ENCODE measurements at regions not wholly inside any gene's neighbourhood (a gene's known extent, or its start where the extent isn't known, plus 50 kb on each side); places are given as distances from the start of the nearest gene placed in this dataset.
A peak's percentile ranks its signal among the peaks of the same experiment; 100 is the strongest.

DNA sequence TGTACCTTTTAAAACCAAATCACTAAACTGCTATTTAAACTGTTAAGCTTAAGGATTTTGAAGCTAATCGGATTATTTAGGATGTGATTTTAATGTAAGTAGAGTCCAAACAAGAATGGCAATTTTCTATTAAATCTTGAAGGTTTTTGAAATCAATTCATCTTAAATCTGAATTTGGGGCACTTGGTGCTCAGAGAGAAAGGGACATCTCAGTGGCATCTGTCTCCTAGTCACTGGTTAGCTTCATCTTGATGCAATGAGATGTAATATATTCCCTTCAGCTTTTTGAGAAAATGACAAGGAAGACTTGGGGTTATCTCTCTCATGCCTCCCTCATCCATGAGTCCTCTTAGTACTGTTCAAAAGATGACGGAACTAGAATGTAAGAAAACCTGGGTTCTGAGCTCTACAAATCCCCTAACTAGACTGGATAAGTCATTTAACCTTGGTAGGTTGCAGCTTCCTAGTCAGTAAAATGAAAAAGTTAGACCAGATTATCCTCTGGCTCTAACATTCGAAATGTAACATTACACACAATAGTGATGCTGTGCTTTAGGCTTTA, 198.5 kb upstream of the NEBL start:
- no peak for DNase-seq (ENCODE audit: low read depth in 2 of 2)

DNA sequence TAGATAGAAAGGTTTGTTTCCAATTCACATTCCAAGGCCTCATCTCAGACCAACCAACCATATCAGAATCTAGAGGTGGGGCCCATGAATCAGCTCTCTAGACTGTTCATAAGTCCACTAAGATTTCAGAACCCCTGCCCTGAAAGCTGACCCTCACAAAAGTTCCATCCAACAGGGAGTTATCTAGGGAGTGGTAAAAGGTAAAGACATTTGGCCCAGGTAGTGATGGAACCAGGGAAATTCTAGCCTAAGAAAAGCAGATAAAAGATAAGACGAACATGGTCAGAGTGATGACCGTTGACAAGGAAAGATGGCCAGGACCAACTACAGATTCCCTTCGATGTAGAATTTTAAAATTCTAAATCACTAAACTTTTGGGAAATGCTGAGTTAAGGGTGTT, 198.0 kb upstream of the NEBL start:
- DNase-seq (ENCODE audit: low read depth in 2 of 2), result no peak

DNA sequence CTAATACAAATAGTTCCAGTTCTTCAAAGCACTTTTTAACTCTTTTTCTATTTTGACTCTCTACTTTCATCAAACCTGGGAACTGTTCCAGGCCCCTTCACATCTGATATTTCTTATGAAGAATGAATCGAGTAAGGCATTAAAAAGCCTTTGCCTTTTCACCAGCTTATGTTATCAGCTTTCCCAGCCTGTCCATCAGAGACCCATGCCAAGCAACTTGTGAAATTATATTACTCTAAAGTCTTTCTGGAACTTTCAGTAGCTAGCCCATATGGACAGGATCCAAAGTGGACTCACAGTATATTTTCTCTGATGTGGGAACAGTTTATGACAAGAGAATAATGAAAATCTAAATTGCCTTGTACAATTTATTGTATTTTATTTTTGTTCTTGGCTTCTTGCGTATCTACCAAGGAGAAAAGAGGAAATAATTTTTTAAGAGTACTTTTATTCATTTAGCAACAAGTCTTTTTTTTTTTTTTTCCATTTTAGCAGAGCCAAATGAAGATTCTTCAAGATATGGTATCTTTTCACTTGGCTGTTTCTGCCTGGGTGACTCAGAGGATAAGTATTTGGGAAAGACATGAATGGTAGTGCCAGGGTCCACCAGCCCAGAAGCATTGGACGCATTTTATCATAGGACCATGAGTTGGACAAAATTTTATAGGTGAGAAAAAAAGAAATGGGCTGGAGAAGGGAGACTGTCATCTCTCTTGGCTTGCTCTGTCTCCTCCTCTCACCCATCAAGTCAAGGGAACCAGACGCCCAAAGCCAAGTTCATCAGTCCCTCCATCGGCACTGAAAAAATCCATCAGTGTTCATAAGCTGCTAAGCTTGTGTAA, 195.8 kb upstream of the NEBL start:
- no peak for DNase-seq (ENCODE audit: low read depth in 2 of 2)

DNA sequence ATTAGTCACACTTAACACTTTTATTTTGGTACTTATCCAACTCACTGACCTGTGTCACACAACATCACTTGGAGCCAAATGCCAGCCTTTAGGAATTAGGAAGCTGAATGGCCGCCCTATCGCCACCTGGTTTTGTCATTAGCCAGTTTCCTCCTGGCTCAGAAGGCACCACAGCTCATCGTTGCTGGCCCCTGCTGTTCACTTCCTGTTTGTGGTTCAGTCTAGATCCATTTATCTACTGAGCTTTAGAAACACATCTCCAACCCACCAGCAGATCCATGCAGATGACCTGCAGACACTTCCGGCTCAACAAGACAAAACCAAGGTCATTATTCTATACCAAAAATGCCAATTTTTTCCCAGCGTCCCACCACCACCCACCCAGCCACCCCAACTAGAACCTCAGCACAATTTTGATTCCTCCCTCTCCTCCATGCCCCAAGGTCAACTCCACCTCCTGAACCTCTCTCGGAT, 193.5 kb upstream of the NEBL start:
- DNase-seq (ENCODE audit: low read depth in 2 of 2), result no peak

DNA sequence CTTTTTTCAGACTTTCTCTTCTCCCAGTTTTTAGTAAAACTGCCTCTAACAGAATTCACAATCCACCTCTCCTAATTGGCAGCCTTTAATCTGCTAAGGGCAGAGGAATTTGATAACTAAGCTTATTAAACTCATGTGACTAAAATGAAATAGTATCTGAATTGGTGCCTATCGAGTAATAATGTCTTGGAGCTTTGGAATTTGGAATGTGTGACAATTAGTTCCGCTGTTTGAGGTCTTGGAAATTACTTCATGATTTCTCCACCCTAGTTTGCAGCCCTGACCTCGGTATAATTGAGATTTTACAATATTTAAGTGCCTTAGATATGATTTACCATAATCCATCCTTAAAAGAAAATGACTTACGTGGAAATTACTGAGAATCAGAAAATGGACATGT, 190.4 kb upstream of the NEBL start:
- DNase-seq (ENCODE audit: low read depth in 2 of 2), result no peak

DNA sequence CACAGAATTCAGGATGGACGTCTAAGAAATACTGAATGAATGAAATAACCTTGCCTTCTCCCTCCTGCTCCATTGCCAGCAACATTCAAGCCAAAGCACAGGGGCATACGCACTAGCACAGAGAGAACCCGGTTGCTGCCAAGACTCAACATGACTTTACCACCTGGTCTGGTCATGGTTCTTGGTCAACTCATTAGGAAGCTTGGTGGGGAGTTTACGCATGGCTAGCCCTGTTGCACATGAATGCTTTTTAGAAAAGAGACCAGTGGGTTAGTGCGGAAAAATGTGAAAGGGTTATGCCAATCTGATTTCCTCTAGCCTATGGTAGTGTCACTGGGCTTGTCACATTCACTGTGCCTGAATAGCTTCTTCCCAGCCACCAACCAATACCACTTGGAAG, 187.6 kb upstream of the NEBL start:
- DNase-seq (ENCODE audit: low read depth in 2 of 2), result no peak

DNA sequence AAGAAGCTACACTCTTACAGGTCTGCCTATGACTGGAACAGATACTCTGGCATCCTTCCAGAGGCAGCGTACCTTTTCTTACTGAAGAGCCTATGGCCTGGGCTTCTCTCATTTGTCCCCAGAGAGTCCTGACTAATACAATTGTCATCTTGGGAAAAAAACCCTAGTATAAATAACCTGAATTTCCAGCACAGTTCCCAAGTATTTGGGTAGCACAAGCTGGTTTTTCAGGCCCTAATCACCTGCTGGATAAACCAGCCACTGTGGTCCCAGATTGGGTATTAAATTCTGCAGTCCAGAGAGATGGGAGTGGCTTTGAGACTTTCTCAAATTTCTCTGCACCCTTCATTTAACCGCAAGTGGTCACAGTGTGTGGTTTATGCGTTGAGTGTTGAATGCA, 186.8 kb upstream of the NEBL start:
- no peak for DNase-seq (ENCODE audit: low read depth in 2 of 2)

DNA sequence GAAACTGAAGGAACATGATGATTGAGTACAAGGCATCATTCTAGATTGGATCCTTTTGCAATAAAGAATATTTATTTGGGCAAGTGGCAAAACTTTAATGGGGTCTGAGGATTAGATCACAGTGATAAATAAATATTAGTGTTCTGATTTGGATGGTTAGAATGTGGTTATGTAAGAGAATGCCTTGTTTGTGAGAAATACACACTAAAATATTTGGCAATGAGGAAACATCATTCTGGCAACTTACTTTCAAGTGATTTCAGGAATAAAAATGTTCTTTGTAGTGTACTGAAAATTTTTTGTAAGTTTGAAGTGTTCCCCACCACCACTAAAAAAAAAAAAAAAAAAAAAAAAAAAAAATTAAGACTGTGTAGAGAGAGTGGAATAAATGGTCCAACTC, 185.1 kb upstream of the NEBL start:
- no peak for DNase-seq (ENCODE audit: low read depth in 2 of 2)

DNA sequence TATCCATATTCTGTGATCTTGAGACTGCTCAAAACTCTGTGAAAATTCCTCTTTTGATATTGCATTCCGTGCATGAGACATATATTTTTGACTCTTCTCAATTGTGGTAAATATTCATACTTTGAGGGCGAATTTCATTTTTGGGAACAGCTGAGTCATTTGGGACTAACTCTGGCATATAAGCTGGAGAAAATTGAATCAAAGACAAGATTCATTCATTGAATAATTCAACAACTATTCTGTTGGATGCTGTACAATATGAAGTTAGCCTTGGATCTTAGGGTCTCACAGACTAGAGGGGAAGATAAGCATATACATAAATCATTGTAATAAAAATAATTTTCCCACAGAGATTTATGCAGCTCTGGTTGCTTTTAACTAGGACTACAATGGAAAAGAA, 183.2 kb upstream of the NEBL start:
- DNase-seq (ENCODE audit: low read depth in 2 of 2), result no peak

DNA sequence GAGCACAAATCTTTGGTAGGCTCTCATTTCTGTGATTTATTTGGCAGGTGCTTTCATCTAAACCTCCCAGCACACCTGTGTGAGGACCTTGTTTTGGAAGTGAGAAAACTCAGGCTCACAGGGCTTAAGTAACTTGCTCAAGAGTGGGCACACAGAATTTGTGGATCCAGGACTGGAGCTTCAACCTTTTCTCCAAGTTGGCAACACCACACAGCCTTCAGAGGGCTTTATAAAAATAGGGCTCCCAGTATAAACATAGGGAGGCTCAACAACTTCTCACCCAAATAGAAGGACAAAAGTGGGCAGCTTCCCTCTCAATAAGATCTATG, 182.2 kb upstream of the NEBL start:
- DNase-seq (ENCODE audit: low read depth in 2 of 2), result no peak

DNA sequence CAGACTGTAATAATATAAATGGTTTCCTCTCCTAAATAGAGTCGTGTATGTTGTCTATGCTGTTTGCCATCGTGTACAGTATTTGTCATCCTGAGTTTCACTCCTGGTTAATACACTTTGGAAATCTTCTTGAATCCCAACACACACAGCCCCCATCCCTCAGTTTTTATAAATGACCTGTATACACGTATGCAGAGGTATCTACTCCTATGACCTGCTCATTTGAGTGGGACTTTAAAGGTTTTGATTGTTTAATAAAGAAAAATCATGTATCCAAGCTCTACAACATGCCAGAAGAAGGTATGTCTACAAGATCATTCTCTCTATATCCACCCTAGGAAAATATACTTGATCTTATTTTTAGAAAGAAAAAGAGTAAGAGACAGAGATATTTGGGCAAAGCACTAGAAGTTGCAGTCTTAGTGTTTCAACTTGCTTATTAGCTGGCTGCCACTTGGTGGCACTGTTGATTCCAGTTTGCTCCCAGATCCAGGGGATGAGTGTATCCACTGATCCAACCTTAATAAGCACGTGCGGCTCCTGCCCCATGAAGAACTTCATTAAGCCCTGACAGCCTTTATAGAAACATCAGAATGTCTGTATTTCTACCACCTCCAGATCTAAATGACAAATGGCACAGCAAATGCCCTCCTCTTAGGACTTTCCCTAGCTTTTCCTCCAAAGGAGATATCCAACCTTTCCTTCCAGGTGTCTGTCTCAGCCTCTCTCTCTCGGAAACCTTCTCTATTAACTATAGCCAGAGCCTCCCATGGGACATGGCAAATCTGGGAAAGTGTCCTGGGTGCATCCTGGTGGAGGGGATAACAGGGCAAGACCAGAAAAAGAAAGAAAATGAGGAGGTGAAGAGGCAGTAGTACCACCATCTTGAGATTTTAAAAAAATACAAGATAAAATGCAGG, 181.6 kb upstream of the NEBL start:
- DNase-seq (ENCODE audit: low read depth in 2 of 2), result peak; percentile 11 to 12

DNA sequence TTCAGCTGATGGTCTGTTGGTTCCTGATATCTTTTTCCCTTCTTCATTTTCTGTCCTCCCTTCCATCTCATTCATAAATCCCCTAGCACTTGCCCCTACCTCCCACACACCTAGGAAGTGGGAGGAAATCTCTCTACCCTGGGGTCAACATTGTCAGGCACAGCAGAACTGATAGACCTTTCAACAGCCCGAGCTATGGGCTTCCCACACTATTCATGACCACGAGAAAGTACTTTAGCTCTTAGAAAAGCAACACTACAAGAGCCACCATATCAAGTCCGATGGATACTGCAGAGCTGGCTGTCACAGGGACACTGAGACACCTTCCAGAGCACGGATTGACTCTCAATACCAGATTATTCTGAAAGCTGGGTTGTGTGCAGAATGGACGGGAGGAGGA, 180.6 kb upstream of the NEBL start:
- no peak for DNase-seq (ENCODE audit: low read depth in 2 of 2)

DNA sequence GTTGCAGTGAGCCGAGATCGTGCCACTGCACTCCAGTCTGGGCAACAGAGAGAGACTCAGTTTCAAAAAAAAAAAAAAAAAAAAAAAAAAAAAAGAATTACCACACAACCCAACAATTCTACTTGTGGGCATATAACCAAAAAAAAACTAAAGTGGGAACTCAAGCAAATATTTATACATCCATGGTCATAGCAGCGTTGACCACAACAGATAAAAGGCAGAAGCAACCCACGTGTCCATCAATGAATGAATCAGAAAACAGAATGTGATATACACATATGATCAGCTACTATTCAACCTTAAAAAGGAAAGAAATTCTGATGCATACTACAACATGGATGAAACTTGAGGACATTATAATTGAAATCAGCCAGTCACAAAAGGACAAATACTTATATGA, 179.3 kb upstream of the NEBL start:
- no peak for DNase-seq (ENCODE audit: low read depth in 2 of 2)

DNA sequence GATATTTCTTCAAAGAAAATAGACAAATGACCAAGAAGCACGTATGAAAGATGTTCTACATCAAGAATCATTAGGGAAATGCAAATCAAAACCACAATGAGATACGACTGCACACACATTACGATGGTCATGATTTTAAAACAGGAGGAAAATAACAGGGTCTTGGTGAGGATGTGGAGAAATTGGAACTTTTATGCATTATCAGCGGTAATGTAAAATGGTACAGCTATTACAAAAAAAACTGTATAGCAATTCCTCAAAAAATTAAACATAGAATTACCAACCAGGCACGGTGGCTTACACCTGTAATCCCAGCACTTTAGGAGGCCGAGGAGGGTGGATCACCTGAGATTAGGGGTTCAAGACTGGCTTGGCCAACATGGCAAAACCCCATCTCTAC, 178.8 kb upstream of the NEBL start:
- no peak for DNase-seq (ENCODE audit: low read depth in 2 of 2)

DNA sequence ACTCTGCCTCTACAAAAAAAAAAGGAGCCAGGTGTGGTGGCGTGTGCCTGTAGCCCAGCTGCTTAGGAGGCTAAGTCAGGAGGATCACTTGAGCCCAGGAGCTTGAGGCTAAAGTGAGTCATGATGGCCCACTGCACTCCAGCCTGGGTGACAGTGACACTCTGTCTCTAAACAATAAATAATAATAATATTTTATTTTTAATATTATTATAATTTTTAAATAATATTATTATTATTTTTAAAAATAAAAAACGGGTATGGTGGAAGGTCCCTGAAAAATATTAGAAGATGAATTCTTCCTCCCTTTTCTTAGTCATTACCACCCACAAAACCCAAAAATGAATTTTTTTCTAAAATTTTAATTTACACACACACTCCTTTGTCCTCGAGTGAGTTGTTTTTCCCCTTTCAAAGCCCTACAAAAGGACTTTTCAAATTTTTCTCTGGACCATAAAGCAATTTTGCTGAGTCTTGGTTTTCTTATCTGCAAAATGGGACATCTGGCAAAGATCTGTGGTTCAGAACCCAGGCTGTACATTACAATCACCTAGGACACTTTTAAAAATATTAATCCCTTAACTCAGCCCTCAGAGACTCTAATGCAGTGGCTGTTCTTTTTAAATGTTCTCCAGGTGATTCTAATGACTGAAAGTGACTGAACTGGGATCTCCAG, 174.0 kb upstream of the NEBL start:
- DNase-seq (ENCODE audit: low read depth in 2 of 2), result no peak

DNA sequence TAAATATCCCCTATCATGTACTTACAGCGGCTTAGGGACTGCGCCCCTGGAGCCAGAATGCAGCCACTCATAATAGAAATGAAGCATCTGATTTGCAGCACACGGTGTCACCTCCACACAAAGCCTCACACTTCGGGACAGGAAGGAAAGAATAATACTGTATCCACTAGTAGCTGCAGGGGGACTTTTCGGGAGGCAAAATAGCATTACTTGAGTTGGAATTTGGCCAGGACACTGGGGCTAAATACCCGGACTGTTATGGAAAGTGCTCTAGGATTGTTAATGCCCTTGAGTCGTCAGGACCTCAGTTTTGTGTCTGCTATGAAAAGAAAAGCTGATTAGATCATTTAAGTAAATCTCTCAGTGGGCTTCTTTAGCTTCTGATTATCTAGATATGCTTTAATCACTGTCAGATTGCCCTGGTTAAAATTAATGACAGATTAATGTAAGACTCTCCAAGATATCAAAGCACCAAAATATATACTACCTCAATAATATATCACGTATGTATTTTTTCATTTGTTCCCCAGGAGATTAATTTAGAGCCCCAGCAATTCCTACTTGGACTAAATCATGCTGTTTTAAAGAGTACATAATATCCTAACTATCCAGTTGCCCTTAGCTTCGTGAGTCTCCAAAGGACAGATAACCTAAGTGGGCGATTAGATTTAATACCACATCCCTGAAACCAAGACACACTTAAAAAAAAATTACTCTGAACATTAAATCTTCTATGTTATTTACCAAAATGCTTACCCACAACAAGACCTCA, 173.0 kb upstream of the NEBL start:
- no peak for DNase-seq (ENCODE audit: low read depth in 2 of 2)

DNA sequence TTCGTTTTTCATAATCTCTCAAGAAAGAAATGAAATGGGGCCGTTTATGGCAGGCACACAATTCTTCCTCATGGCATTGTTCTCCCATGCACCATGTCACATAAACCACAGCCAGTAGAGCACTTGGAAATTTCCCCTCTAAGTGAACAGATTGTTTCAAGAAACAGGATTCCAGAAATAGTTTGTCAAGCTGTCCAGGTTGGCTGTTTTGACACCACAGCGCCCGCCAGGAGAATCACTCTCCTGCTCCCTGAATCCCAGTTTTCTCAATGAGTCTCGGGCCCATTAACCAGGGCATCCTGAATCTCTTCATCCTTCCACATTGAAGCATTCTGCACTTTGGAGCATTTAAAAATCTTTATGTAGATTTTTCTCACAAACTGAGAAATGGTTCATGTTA, 172.2 kb upstream of the NEBL start:
- no peak for DNase-seq (ENCODE audit: low read depth in 2 of 2)

DNA sequence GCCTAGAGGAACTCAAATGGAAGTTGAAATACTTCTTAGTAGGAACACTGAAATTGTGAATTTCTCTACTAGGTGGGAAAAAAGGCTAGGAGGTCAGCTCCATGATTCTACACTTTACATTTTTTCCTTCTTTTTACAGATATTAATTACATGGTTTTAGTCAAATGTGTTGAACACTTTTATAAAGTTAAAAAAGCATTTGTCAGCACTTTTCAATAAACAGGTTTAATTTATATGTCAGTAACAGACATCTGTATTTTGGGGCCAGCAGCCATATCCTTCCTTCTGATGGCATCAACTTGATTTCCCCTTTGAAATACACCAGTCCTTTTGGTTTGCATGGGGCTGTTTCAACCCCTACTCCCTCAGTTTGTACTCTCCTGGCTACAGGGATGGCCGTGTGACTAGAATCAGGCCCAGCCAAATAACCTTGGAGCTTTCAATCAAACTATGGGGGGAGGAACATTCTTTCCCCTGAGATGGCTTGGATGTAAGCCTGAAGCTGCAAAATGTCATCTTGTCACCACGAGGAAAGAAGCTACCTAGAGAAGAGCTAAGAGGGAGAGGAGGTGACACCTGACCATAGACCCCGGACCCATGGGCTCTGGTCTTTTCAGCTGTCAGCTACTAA, 171.0 kb upstream of the NEBL start:
- no peak for DNase-seq (ENCODE audit: low read depth in 2 of 2)

DNA sequence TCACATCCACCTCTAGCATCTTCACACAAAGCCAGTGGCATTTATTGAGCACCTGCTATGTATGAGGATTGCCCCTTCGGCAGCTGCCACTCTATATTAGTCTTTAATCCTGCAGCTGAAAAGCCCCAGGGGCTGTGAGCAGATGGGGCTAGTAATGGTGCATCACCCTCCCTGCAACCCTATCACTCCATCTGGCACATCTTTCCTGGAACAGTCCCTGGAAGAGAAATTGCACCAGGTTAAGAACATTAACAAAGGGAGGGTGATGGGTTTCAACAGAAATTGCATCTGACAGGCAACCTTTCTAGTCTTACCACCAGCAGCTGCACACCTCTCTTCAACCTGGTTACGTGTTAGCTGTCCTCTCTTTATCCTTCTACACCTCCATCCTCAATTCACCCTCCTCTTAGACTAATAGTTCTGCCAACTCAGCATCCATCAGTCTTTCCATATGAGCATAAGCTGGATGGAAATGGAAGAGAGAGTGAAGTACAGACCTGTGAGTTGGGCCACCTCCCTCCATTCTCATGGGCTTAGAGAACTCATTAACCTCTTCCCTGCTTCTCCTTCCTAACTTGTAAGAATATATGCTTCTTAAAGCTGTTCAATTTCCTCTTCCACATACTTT, 168.6 kb upstream of the NEBL start:
- DNase-seq (ENCODE audit: low read depth in 2 of 2), result no peak

DNA sequence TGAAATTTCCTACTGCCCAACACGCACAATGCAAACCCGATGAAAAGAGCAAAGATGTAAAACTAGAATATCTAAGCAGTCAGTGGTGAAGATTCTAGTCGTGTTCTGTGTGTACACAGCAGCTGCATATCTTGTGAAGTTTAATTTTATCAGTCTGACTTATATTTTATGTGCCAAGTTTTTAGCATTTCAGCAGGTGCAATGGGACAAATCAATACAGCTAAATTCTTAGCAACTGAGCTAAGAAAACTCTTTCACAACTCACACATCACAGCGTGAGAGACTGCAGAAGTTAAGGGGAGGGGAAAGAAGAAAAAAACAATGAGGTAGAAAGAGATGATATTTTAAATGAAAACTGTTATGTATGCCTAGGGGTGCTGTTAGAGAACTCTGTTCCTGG, 164.9 kb upstream of the NEBL start:
- DNase-seq (ENCODE audit: low read depth in 2 of 2), result no peak
